CD4-positive, alpha-beta T cell (primary cell): ENCODE measurements at regions not wholly inside any gene's neighbourhood (a gene's known extent, or its start where the extent isn't known, plus 50 kb on each side); places are given as distances from the start of the nearest gene placed in this dataset.

Experiments used
- ATAC-seq: fragments of 200-7000 bp; cut with Tn5 transposase; one replicate; pipeline ENCODE4 v1.10.0; 2022; ENCODE audit warnings: mild to moderate bottlenecking; ENCODE audit not compliant: poor library complexity
- CTCF ChIA-PET: fragments of 350-600 bp; sonication (Branson Sonifier 250); formaldehyde crosslinking; loops from one replicate; lab custom pipeline; 2021; ENCODE audit warnings: antibody characterized with exemption, inconsistent platforms; lab: Charles Lee
- POLR2A ChIA-PET: fragments of 350-600 bp; sonication (Branson Sonifier 250); formaldehyde crosslinking; loops from one replicate; lab custom pipeline; 2021; ENCODE audit warnings: antibody characterized with exemption, inconsistent platforms; lab: Charles Lee
- DNase-seq, 14 experiments: peaks; one replicate each; pipeline ENCODE4 v3.0.0-alpha.2; 2013 to 2020; ENCODE audit warnings: mixed read lengths in 2 of 14
- H3K27ac ChIP-seq, 2 donors: one replicate each; pipeline versions ENCODE4 v1.5.1 to v1.7.0; 2013; ENCODE audit warnings: low read length in 2 of 2, low read depth in 1 of 2, mild to moderate bottlenecking in 1 of 2
- H3K27me3 ChIP-seq, 2 experiments: 1 replicate in 1 of 2; 2 replicates in 1 of 2; pipeline versions ENCODE4 v1.6.1 to v1.7.0; 2013; ENCODE audit warnings: low read length in 2 of 2, control low read depth in 1 of 2, mild to moderate bottlenecking in 1 of 2, moderate library complexity in 1 of 2; ENCODE audit not compliant: insufficient read depth in 2 of 2, control insufficient read depth in 1 of 2
- H3K36me3 ChIP-seq: one replicate; pipeline ENCODE4 v1.6.1; 2013; ENCODE audit warnings: low read length, control low read depth; ENCODE audit not compliant: insufficient read depth
- H3K4me1 ChIP-seq: one replicate; pipeline ENCODE4 v1.6.1; 2013; ENCODE audit warnings: low read length, control low read depth; ENCODE audit not compliant: insufficient read depth
- H3K4me3 ChIP-seq: one replicate; pipeline ENCODE4 v1.5.1; 2013; ENCODE audit warnings: mild to moderate bottlenecking, low read length, moderate library complexity
- H3K9me3 ChIP-seq, 2 experiments: 1 replicate in 1 of 2; 2 replicates in 1 of 2; pipeline versions ENCODE4 v1.6.1 to v1.7.0; 2013; ENCODE audit warnings: low read length in 2 of 2, mild to moderate bottlenecking in 2 of 2, control low read depth in 1 of 2, moderate library complexity in 1 of 2; ENCODE audit not compliant: control insufficient read depth in 1 of 2, insufficient read depth in 1 of 2
- H3K27ac Mint-ChIP-seq: one replicate; pipeline ENCODE4 v1.8.0; 2020; ENCODE audit warnings: mixed read lengths
- H3K27me3 Mint-ChIP-seq: one replicate; pipeline ENCODE4 v1.8.0; 2021; ENCODE audit warnings: mixed read lengths
- H3K36me3 Mint-ChIP-seq: one replicate; pipeline ENCODE4 v1.8.0; 2021; ENCODE audit warnings: low read depth, mixed read lengths
- H3K4me1 Mint-ChIP-seq: one replicate; pipeline ENCODE4 v1.8.0; 2021; ENCODE audit warnings: low read depth, mixed read lengths
- H3K4me3 Mint-ChIP-seq: one replicate; pipeline ENCODE4 v1.8.0; 2020; ENCODE audit warnings: mild to moderate bottlenecking, mixed read lengths
- H3K9me3 Mint-ChIP-seq: one replicate; pipeline ENCODE4 v1.8.0; 2020; ENCODE audit warnings: mixed read lengths
- CTCF ChIP-seq: fragments of 200-600 bp; IDR thresholded peaks from one replicate; pipeline ENCODE4 v1.8.0; 2022; ENCODE audit warnings: antibody characterized with exemption, mild to moderate bottlenecking
- intact Hi-C, 2 experiments: fragments of 100-400 bp; cut with DNase I in 1 of 2; cut with micrococcal nuclease in 1 of 2; formaldehyde crosslinking; loops; one replicate each; pipeline versions ENCODE4 v1.15.1 to v1.9.0; 2023 to 2025; cut with DNase I, micrococcal nuclease

DNA sequence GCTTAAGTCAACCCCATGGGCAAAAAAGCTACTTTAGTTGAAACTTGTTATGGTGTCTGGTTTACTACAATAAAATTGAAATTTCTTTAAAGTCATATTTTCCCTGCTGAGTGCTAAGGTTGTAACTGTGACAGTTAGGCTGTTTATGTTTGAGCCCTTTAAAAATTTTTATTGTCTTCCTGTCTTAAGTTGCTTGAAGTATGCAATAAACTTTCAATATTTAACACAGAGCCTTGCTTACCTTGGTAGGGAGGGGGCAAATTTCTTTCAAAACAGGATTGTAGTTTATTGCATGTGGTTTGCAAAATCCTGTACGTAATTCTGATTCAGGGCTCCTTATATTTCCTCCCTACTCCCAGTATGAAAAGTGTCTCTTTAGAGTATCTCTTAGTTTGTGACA is 465.5 kb upstream of the ACTBL2 start:
- H3K36me3 ChIP-seq: no peaks in the 10 kb centered on the region
- Mint-ChIP-seq H3K9me3 (peaks cover 2% of the 10 kb centered on the region), H3K36me3 (no peaks in the 10 kb centered on the region), H3K4me1 (no peaks in the 10 kb centered on the region), H3K27ac (no peak overlapping the region), H3K27me3 (peaks cover 3% of the 10 kb centered on the region), H3K4me3 (no peak overlapping the region)
- H3K4me1 ChIP-seq: no peaks in the 10 kb centered on the region
- H3K27ac ChIP-seq: no peak overlapping the region
- no peak for ATAC-seq
- no peak overlapping the region for H3K4me3 ChIP-seq
- CTCF ChIA-PET: no interaction called here
- DNase-seq: no peak
- H3K9me3 ChIP-seq: no peaks in the 10 kb centered on the region
- no peak for TF ChIP-seq CTCF
- intact Hi-C loops: no loop called here
- no peaks in the 10 kb centered on the region for H3K27me3 ChIP-seq
- POLR2A ChIA-PET: no interaction called here

DNA sequence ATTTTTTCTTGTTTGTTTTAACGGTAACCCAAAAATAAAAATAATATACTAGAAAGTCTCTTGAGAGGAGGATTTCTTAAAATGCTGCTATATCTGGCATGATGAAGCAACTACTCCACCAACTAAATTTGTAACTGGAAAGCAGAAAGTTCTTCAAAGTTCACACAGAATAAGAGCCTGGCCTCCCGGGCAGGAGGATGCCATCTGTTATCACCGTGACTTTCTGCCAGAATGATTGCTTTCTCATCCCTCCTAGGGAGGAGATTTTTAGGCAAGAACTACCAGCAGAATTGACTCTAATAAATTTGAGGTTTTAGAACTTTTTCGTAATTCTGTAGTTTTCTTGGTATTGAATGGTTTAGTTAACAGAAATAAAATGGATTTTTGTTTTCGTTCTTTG is 464.6 kb upstream of the ACTBL2 start:
- Mint-ChIP-seq H3K36me3 (no peaks in the 10 kb centered on the region), H3K27ac (no peak overlapping the region), H3K9me3 (peaks cover 2% of the 10 kb centered on the region), H3K4me1 (no peaks in the 10 kb centered on the region), H3K4me3 (no peak overlapping the region), H3K27me3 (peaks cover 3% of the 10 kb centered on the region)
- Histone ChIP-seq H3K4me3 (no peak overlapping the region), H3K4me1 (no peaks in the 10 kb centered on the region), H3K27ac (no peak overlapping the region), H3K9me3 (no peaks in the 10 kb centered on the region), H3K36me3 (no peaks in the 10 kb centered on the region), H3K27me3 (no peaks in the 10 kb centered on the region)
- intact Hi-C loops: no loop called here
- no peak for DNase-seq
- ChIA-PET POLR2A (no interaction called here), CTCF (no interaction called here)
- ATAC-seq: no peak
- TF ChIP-seq CTCF: no peak

DNA sequence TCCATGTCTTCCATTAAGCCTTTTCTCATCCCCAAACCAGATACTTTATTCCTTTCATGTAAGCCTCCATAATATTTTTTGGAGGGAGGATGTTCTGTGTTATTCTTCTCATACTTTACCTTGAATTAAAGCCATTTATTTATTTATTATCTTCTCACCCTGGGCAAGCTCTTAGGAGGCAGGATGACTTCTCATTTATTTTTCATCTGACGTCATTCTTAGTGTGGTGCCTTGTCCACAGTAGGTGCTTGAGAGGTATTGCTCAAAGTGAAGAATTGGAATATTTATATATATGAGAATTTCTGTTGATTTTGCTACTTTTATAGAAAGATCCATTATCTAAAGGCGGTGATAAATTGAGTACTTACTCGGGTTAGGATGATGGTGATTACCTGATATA is 458.3 kb upstream of the ACTBL2 start:
- Mint-ChIP-seq H3K4me3 (no peak overlapping the region), H3K9me3 (peaks cover 2% of the 10 kb centered on the region), H3K4me1 (no peaks in the 10 kb centered on the region), H3K27ac (no peak overlapping the region), H3K36me3 (no peaks in the 10 kb centered on the region), H3K27me3 (no peaks in the 10 kb centered on the region)
- CTCF ChIA-PET: no interaction called here
- no peaks in the 10 kb centered on the region for H3K4me1 ChIP-seq
- no peak overlapping the region for H3K27ac ChIP-seq
- peaks cover 0 to 5% of the 10 kb centered on the region in 2 experiments for H3K27me3 ChIP-seq
- intact Hi-C loops: no loop called here
- POLR2A ChIA-PET: no interaction called here
- TF ChIP-seq CTCF: no peak
- H3K9me3 ChIP-seq: no peaks in the 10 kb centered on the region
- no peak overlapping the region for H3K4me3 ChIP-seq
- ATAC-seq: no peak
- no peak for DNase-seq
- H3K36me3 ChIP-seq: no peaks in the 10 kb centered on the region
